ENCODE measurements at regions not wholly inside any gene's neighbourhood (a gene's known extent, or its start where the extent isn't known, plus 50 kb on each side); places are given as distances from the start of the nearest gene placed in this dataset.

DNA sequence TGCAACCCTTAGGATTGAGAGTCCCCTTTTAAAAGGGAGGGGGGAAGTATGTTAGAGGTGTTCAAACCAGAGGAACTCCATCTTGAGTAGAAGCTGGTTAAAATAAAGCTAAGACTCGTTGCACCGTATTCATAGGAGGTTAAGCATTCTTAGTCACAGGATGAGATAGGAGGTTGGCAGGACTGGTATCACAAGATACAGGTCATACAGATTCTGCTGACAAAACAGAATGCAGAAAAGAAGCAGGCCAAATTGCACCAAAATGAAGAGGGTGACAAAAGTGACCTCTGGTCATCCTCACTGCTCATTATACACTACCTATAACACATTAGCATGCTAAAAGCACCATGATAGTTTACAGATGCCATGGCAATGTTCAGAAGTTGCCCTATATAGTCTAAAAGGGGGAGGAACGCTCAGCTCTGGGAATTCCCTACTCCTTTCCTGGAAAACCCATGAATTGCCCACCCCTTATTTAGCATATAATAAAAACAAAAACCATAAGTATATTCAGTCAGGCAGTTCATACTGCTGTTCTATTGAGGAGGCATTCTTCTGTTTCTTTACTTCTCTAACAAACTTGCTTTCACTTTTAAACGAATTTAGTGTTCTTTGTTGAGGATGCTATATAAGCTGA is 192.2 kb upstream of the NDUFV2 start:
- TF ChIP-seq, protein P1, sequence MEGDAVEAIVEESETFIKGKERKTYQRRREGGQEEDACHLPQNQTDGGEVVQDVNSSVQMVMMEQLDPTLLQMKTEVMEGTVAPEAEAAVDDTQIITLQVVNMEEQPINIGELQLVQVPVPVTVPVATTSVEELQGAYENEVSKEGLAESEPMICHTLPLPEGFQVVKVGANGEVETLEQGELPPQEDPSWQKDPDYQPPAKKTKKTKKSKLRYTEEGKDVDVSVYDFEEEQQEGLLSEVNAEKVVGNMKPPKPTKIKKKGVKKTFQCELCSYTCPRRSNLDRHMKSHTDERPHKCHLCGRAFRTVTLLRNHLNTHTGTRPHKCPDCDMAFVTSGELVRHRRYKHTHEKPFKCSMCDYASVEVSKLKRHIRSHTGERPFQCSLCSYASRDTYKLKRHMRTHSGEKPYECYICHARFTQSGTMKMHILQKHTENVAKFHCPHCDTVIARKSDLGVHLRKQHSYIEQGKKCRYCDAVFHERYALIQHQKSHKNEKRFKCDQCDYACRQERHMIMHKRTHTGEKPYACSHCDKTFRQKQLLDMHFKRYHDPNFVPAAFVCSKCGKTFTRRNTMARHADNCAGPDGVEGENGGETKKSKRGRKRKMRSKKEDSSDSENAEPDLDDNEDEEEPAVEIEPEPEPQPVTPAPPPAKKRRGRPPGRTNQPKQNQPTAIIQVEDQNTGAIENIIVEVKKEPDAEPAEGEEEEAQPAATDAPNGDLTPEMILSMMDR (conservative IDR thresholded peaks at IDR 0.05; ENCODE audit: low read length), result no peak
- no peak for TF ChIP-seq EZH2phosphoT487 (IDR thresholded peaks at IDR 0.05; ENCODE audit: borderline replicate concordance)
